ENCODE measurements at regions not wholly inside any gene's neighbourhood (a gene's known extent, or its start where the extent isn't known, plus 50 kb on each side); places are given as distances from the start of the nearest gene placed in this dataset.
A peak's percentile ranks its signal among the peaks of the same experiment; 100 is the strongest.

DNA sequence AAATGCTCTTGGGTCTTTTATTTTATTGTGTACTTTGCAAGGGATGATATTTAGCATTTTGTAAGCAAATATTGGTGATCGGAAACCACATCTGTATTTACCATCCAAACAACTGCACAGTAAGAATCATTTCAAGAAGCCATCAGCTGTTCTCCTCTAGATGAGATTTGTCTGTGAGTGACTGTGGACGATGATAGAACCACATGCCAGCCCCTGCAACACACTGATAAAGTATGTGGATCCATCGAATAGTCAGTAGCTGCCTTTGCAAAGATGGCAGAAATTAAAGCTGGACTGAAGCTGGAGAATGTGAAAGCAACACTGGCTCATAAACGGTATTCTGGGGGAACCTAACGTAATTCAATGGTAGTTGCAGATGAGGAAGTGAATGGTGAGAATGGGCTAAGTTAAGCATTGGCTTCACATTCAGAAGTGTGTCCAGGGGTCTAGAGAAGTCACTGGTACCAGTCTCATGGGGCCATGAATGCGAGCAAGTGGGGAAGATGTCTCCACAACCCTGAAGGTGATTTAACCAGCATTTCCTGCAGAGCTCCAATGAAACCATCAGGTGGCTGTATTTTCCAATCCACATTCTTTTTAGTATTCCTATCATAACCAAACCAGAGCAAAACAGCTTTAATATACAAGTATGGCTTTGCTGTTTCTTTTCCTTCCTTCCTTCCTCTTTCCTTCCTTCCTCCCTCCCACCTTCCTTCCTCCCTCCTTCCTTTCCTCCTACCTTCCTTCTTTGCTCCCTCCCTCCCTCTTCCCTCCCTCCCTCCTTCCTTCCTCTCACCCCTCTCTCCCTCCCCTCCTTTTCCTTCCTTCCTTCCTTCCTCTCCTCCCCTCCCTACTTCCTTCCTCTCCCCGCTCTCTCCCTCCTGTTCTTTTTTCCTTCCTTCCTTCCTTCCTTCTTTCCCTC is 169.4 kb downstream of the ABCA8 start:
- no peak for DNase-seq
- in situ Hi-C loops (cut with HindIII; ENCODE audit: low pct_ligation_motif_present, low pct_unique_long_range_greater_than_20kb, low sequenced_read_pairs): loop anchor here (25.0 kb wide), 1 partner anchor 451 kb away; the partner anchor contains the start of gene ABCA10

- in situ Hi-C loops (cut with HindIII; ENCODE audit: low pct_ligation_motif_present, low pct_unique_long_range_greater_than_20kb, low sequenced_read_pairs): loop anchor here (25.0 kb wide), 1 partner anchor 453 kb away; the partner anchor contains the start of gene ABCA10
- DNase-seq: no peak
These were observed 170.8 kb downstream of the ABCA8 start for GRCh38 chr17:68784431-68784830.

DNA sequence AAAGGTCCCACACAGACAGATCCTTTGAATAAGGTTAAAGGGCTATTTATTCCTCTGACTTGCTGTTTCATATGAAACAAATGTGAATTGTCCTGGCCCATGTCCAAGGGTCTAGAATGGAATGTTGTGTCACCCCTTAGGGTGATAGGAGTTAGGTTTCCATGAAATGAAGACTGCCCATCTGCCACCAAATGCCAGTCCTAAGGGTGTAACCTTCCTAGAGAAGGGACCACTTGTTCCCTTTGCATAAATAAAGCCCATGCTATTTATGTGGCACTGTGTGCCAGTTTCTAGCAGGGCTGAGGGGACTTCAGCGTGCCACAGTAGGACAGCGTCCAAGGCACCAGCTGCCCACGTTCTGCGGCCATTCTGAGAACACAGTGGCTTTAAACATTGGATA is 171.3 kb downstream of the ABCA8 start:
- in situ Hi-C loops (cut with HindIII; ENCODE audit: low pct_ligation_motif_present, low pct_unique_long_range_greater_than_20kb, low sequenced_read_pairs): loop anchor here (25.0 kb wide), 1 partner anchor 453 kb away; the partner anchor contains the start of gene ABCA10
- DNase-seq: no peak

- no peak for DNase-seq
- in situ Hi-C loops (cut with HindIII; ENCODE audit: low pct_ligation_motif_present, low pct_unique_long_range_greater_than_20kb, low sequenced_read_pairs): loop anchor here (25.0 kb wide), 1 partner anchor 455 kb away; the partner anchor contains the start of gene ABCA10
These were observed 172.4 kb downstream of the ABCA8 start for GRCh38 chr17:68782789-68783188.

DNA sequence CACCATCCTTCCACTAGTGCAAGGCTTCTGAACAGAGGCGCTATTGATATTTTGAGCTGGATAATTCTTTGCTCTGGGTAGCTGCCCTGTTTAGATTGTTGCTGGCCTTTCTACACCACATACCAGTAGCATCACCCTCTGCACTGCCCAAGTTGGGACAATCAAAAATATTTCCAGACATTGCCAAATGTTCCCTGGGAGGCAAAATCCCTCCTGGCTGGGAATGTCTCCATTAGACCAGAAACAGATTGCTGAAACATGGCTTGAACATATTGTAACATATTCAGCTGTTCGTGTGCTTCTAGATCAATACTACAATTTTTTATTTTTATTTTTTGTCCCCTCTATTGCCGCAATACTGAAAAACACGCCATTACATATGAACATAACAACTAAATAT is 174.6 kb downstream of the ABCA8 start:
- no peak for DNase-seq
- in situ Hi-C loops (cut with HindIII; ENCODE audit: low pct_ligation_motif_present, low pct_unique_long_range_greater_than_20kb, low sequenced_read_pairs): loop anchor here (25.0 kb wide), 1 partner anchor 457 kb away; the partner anchor contains the start of gene ABCA10

GRCh38 chr17:68778726-68779125 is 176.5 kb downstream of the ABCA8 start:
- no peak for DNase-seq
- in situ Hi-C loops (cut with HindIII; ENCODE audit: low pct_ligation_motif_present, low pct_unique_long_range_greater_than_20kb, low sequenced_read_pairs): loop anchor here (25.0 kb wide), 1 partner anchor 459 kb away; the partner anchor contains the start of gene ABCA10

DNA sequence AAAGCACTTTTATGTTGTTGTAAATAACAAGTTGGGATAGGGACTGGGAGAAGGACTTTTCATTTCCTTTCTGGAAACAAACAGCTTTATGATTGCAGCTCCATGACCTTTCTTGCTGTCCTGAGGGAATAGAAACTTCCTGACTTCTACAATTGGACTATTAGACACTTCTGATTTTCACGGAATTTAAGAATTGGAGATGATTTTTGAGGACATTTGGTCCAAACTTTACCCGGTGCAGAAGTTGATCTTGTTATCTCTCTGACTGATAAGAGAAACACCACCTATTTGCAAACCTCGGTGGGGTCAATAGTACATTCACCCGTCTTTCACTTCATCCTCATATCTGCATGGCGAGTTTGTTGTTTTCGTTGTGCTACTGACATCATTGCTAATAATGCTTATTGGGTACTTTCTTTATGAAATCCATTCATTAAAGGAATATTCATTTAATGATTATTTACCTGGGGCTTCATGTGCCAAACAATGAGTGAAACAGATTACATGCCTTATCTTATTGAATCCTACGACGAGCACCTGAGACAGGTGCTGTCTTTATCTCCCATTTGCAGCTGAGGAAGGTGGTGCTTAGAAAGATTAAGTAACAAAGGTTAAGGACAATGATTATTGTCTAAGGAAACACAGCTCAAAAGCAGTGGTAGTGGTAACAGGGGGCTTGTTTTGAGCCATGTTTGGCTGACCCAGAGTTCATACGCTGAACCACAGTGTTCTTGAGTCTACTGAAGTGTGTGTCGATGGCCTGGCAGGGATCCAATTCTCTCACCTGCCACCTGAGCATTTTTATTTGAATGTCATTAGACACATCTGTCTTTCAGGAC is 176.9 kb upstream of the FAM20A start:
- DNase-seq: no peak
- in situ Hi-C loops (cut with HindIII; ENCODE audit: low pct_ligation_motif_present, low pct_unique_long_range_greater_than_20kb, low sequenced_read_pairs): loop anchor here (25.0 kb wide), 1 partner anchor 459 kb away; the partner anchor contains the start of gene ABCA10

- in situ Hi-C loops (cut with HindIII; ENCODE audit: low pct_ligation_motif_present, low pct_unique_long_range_greater_than_20kb, low sequenced_read_pairs): loop anchor here (25.0 kb wide), 1 partner anchor 460 kb away; the partner anchor contains the start of gene ABCA10
- DNase-seq: peak; percentile 58
These were observed 176.2 kb upstream of the FAM20A start for GRCh38 chr17:68777243-68777855.

DNA sequence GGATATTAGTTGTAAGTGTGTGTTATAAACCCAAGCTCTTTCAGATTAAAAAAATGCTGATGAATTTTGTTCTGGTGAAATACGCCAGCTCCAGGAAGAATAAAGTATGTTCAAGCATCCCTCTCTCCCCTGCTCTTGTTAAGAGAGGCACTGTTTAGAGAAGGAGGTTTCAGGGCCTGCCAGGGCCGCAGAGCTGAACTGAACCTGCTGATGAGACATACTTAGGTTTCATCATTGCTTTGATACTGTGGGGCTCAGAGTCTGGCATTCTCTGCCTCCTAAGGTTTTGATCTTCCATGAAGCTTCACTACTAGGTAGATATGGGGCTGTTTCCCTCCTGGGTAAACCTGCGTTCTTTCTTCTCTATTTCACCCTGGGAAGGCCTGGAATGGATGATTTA is 175.3 kb upstream of the FAM20A start:
- DNase-seq: no peak
- in situ Hi-C loops (cut with HindIII; ENCODE audit: low pct_ligation_motif_present, low pct_unique_long_range_greater_than_20kb, low sequenced_read_pairs): loop anchor here (25.0 kb wide), 1 partner anchor 461 kb away; the partner anchor contains the start of gene ABCA10

GRCh38 chr17:68775969-68776368 is 174.8 kb upstream of the FAM20A start:
- in situ Hi-C loops (cut with HindIII; ENCODE audit: low pct_ligation_motif_present, low pct_unique_long_range_greater_than_20kb, low sequenced_read_pairs): loop anchor here (25.0 kb wide), 1 partner anchor 461 kb away; the partner anchor contains the start of gene ABCA10
- no peak for DNase-seq

DNA sequence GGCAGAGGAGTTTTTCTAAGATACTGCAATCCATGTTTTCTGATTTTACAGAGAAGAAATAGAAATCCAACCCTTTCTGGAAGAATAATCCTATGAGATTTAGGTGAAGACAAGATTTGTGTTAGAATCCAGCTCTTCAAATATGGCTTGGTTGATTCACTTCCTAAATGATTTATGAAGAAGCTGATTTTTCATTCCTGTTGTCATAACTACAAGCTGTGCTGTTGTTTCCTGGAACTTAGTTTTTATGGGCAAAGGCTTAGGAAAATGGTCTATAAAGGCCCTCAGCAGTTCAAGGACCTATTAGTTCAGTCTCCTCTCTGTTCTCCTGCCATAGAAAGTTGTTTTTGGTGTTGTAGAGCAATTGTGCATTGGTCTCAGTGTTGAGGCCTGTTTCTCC is 174.2 kb upstream of the FAM20A start:
- in situ Hi-C loops (cut with HindIII; ENCODE audit: low pct_ligation_motif_present, low pct_unique_long_range_greater_than_20kb, low sequenced_read_pairs): loop anchor here (25.0 kb wide), 1 partner anchor 462 kb away; the partner anchor contains the start of gene ABCA10
- DNase-seq: no peak

- DNase-seq: peak; percentile 63
- in situ Hi-C loops (cut with HindIII; ENCODE audit: low pct_ligation_motif_present, low pct_unique_long_range_greater_than_20kb, low sequenced_read_pairs): no loop called here
These were observed 170.8 kb upstream of the FAM20A start for GRCh38 chr17:68771867-68772515.

DNA sequence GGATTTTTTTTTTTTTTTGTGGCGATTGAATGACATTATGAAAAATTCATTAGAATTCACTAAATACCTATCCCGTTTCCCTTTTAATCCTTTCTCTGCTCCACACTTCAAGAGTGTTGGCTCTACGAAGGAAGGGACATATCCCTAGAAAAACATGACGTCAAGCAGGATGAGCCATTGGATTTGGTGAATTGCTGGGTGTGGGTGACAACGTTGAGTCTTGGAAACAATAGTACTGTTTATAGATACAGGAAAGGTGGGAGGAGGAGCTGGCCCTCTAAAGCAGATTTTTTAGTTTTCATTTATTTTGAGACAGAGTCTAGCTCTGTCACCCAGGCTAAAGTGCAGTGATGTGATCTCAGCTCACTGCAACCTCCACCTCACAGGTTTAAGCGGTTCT is 167.6 kb upstream of the FAM20A start:
- no peak for DNase-seq
- in situ Hi-C loops (cut with HindIII; ENCODE audit: low pct_ligation_motif_present, low pct_unique_long_range_greater_than_20kb, low sequenced_read_pairs): no loop called here

DNA sequence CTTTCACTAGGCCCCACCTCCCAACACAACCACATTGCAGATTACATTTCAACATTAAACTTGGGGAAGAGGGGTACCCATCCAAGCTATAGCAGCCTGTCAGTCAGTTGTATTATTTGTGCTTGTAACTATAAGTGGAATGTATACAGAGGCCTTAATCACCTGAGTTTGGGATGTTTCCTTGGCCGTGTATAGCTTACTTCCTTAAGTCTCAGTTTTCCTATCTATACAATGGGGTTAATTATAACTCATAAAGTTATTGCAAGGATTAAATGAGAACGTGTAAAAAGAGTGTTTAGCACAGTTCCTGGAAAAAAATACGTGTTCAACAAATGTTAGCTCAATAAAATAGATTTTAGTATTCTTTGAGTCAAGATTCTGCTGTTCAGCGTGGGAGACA is 165.5 kb upstream of the FAM20A start:
- DNase-seq: no peak
- in situ Hi-C loops (cut with HindIII; ENCODE audit: low pct_ligation_motif_present, low pct_unique_long_range_greater_than_20kb, low sequenced_read_pairs): no loop called here

- peak; percentile 28 for DNase-seq
- in situ Hi-C loops (cut with HindIII; ENCODE audit: low pct_ligation_motif_present, low pct_unique_long_range_greater_than_20kb, low sequenced_read_pairs): no loop called here
These were observed 162.4 kb upstream of the FAM20A start for GRCh38 chr17:68763562-68763961.

DNA sequence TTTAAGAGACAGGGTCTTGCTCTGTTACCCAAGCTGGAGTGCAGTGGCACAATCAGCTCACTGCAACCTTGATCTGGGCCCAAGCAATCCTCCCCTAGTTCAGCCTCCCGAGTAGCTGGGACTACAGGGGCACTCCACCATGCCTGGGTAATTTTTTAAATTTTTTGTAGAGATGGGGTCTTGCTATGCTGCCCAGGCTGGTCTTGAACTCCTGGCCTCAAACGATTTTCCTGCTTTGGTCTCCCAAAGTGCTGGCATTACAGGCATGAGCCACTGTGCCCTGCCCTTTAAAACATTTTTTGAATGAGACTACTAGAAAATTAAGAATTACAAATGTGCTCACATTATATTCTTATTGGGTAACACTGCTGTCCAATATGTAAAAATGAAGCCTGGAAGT is 161.7 kb upstream of the FAM20A start:
- in situ Hi-C loops (cut with HindIII; ENCODE audit: low pct_ligation_motif_present, low pct_unique_long_range_greater_than_20kb, low sequenced_read_pairs): no loop called here
- no peak for DNase-seq

- DNase-seq: no peak
- in situ Hi-C loops (cut with HindIII; ENCODE audit: low pct_ligation_motif_present, low pct_unique_long_range_greater_than_20kb, low sequenced_read_pairs): no loop called here
These were observed 158.9 kb upstream of the FAM20A start for GRCh38 chr17:68760141-68760475.
